SIG-M5 treated with dmso at 0.1 percent for 504 hours (cell line): ENCODE measurements at regions not wholly inside any gene's neighbourhood (a gene's known extent, or its start where the extent isn't known, plus 50 kb on each side); places are given as distances from the start of the nearest gene placed in this dataset.

Experiments used
- DNase-seq: peaks from one replicate; lab custom pipeline; 2025; ENCODE audit not compliant: unreplicated experiment; lab: John Stamatoyannopoulos, UW

DNA sequence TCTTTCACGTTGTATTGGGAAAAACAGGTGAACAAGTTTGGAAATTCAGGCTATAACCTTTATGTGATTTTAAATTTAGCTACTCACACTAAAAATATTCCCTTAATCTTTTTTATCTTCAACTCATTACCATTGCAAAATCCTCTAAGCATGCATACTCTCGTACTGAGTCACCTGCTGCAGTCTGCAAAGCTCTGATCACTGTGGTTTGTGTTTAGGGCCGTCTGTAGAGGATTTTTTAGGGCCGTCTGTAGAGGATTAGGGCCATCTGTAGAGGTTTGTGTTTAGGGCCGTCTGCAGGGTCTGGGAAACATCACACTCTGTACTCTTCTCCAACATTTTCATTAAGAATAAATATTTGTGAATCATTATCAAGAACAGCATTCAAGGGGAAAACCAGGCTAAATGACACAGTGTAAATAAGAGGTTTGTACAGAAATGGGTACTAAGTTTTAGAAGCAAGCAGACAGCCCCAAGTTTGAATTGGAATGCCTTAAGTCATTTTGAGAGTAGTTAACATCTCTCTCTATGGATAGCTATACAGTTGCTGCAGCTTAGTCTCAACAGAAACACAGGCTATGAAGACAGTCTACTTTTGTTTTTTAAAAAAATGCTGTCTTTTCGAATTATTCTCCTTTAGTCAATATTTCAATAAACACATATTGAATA is 155.0 kb upstream of the TSLP start:
- DNase-seq: no peak

- DNase-seq: no peak
Measured at GRCh38 chr5:110917161-110917875, 154.2 kb upstream of the TSLP start.

DNA sequence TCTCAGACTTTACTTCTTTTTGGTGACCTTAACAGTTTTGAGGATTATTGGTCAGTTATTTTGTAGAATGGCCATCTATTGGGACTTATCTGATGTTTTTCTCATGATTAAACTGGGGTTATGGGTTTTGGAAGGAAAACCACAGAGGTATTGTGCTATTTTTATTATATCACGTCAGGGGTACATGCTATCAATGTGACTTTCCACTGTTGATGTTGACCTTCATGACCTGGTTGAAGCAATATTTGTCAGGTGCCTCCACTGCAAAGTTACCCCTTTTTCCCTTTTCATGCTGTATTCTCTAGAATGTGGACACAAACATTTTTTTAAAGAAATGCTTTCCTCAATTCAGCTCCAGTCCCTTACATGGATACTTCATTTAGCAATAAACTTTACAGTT is 152.8 kb upstream of the TSLP start:
- DNase-seq: no peak

DNA sequence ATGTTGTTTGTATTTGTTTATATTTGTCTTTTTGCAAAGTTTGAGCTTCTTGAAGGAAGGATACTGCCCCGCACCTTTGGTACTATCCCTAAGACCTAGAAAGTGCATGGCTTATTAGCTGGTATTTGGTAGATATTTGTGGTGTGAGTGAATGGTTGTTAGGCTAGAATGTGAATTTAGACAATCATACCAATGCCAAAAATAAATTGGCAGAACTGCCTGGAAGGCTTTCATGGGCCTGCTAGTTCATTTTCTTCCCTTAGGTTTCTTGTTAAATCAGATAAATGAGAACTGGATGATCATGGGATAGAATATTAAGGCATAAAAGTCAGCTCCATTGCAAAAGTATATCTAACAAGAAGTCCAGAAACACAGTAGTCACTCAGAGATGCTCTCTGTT is 147.5 kb upstream of the TSLP start:
- no peak for DNase-seq

GRCh38 chr5:110925398-110925797 is 146.1 kb upstream of the TSLP start:
- no peak for DNase-seq

DNA sequence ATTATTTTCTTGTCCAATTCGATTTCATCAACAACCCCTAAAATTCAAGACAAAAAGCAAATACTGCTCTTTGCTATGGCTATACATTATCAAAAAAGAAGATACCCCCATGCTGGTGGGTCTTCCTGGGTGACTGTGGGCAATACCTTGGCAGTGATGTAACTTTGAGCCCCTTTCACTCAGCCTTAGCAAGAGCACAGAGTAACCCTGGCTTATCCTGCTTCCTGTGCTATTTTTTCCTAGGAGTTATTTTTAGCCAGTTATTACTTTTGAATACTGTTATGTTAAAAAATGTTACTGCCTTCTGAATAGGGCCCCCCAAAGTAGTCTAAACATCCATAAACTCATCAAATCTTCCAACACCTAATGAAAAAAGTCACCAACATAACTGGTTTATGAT is 145.6 kb upstream of the TSLP start:
- no peak for DNase-seq

- DNase-seq: no peak
Measured at GRCh38 chr5:110932755-110933488, 138.6 kb upstream of the TSLP start.

DNA sequence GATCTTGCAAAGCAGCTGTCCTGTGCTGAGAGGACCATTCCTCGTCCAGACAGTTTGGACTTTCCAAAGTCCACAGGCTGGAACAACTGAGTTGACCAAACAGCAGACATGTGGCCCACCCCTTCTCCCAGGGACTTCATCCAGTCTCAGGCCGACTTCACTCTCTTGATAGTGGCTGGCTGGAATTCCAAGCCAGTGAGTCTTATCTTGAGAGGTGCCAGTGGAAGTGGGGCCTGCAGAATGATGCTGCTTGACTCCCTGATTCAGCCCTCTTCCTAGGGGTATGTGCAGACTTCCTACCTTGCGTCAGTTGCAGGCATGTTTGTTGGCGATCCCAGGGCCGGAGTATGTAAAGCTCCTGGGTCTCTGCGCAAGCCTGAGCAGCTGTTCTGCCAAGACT is 131.4 kb upstream of the TSLP start:
- no peak for DNase-seq

DNA sequence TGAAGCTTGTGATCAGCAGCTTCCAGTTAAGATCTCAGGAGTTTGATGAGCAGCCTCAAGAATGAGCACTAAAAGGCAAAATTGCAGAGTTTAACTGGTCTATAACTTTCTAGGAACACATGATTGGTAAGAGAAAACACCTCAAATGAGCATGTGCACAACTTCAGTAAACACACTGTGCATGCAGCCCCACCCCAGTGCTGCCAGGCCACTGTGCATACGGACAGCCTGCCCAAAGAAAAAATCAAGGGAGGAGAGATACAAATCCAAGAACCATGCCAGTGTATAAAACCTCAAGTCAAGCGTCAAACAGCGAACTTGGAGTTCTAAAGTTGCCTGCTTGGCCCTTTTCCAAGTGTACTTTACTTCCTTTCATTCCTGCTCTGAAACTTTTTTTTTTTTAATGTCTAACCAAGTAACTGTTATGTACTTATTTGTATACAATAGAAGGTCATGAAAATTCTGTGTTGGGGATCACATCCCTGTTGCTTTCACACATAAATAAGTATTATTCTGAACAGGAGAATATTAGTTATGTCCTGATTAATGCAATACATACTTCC is 125.6 kb upstream of the TSLP start:
- DNase-seq: no peak

DNA sequence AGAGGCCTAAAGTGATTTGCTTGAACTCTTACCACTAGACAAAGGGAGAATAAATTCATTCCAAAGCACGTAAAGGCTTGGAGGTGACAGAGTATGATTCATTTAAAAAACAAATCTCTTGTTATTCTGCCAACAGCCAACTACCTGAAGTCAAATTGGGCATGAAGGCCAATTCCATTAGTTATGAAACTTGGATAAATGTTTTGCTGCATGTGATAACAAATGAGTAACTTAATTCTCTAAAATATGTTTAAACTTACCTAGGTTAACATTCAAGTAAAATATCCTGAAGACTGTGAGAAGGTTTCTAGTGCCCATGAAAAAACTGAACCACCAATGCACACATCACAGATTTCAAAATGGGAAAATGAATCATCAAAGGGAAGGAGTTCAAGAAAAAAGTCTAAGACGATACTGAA is 120.1 kb upstream of the TSLP start:
- no peak for DNase-seq

- no peak for DNase-seq
Measured at GRCh38 chr5:110956280-110956912, 115.1 kb upstream of the TSLP start.

DNA sequence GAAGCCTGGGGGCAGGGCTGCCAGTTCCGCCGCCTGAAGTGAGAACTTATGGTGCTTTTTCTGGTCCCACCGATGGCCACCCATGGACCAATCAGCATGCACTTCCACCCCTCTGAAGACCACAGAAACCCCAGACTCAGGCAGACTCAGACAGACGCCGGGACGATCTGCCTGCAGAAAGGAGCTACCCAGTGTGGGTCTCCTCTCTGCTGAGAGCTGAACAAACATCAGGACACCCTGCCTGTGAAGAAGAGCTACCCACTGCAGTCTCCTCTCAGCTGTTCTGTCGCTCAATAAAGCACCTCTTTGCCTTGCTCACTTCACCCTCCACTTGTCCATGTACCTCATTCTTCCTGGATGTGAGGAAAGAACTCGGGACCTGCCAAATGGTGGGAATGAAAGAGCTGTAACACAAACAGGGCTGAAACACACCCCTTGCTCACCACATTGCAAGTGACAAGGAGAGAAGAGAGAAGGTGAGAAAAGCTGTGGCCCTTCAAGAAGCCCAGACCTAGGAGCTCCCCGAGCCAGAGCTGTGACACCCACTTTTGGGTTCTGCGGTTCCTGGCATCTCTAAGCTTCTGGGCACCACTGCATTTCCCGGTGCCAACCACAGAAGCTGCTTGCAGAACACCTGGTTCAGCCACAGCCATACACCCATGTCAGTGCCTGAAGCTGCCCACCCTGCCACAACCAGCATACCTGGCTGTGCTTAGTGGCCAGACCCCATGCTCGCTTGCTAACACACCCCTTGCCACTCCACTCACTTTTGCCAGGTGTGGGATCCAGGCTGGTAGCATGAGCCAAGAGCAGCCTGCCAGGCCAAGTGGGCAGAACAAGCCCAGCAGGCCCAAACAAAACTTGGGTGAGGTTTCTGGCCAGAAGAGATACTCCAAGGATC is 114.3 kb upstream of the TSLP start:
- no peak for DNase-seq

GRCh38 chr5:110957934-110958333 is 113.6 kb upstream of the TSLP start:
- no peak for DNase-seq

- DNase-seq: no peak
Measured at GRCh38 chr5:110963495-110963894, 108.0 kb upstream of the TSLP start.

DNA sequence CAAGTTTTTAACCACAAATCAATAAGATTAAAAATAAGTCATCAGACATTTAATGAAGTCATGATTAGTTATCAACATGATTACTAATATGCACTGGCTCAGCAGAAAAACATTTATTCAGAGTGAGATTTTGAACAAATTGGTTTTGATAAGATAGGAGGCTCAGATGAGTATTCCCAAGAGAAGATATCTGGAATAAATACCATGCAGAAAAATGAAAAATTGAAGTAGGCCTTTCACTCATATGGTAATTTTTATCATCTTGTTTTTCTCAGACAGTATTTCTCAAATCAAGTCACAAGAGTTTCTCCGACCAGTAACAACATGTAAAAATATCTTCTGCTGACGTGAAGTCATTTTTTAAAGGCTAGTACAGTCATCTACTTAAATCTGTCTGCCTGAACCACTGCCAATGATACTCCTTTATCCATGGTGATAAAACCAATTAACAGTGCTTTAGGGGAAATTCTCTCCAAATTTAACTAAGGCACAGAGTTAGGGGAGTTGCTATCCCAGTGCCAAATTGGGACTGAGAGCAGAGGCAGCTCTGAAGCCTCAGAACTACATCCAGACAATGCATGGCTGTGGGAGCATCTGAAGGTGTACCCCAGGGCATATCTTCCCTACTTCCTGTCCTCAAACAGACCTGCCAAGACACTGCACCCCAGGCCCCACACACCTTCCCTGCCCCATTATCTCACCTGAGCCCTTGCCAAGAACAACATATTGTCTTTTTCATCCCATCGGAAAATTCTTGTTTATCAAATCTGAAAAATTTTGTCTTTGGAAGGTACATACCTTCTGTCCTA is 105.5 kb upstream of the TSLP start:
- DNase-seq: no peak

DNA sequence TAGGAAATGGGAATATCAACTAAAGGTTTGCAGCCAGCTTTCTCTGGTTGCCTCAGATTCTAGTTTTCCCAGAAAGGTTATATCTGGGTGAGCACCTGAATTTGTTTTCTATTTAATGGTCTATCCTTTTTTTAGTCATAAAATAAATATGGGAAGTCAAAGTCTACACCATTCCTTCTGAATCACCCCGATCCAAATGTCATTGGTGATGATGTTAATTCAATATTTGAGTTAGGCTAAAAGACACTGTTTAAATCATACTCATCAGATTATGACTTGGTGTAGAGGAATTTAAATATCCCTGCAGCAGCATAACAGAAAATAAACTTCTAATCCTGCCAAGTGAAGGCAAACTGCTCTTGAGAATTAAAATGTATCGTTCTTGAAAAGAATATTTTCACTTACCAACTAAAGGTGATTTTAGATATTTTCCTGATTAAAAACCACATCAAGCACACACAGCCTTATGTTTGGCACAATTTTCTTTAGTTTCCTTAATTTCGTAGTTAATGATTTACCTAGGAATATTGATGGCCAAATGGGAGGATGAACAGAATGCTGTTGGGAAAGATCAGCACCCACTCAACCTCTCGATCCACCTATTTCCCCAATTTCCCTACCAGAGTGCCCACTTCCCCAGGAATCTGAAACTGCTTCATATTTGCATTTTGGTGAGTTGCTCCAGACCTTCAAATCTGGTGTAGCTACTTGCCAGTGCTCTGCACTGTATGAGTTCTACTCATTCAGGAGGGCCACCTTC is 103.1 kb upstream of the TSLP start:
- no peak for DNase-seq

- DNase-seq: no peak
Measured at GRCh38 chr5:110969502-110969901, 102.0 kb upstream of the TSLP start.

DNA sequence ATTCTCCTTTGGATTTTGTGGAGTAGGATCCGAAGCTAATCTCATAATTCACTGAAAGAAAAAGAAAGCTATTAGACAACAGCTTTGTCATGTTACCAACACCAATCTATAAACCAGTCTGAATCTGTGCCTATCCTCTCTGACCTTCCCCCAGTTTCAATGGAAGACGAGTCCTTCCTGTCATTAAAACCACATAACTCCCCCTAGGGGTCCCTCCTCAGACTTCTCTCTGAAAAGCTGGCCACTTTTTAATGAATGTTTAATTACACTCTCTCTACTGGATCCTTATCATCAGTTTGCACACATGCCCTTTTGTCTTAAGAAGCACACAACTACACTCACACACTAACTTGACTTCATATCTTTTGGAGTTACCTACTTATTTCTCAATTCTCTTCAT is 98.0 kb upstream of the TSLP start:
- DNase-seq: no peak

DNA sequence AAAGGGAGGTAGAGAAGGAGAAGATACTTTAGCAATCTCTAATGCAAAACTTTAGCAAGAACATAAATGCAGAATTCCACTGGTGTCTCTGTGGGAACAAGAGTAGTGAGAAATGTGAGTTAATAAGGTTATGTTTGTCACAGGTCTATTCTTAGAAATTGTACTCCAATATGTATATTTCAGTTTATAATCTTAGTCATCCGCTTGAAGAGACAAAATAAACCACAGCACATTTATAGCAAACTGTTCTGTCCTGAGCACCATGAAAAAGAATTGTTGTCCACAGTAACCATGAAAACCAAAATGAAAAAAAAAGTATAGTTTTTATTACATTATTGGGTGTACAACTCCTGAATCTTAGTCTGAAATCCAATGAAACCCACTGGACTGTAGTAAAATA is 93.6 kb upstream of the TSLP start:
- DNase-seq: no peak
